Left lung (tissue), 4 donors: ENCODE measurements at regions not wholly inside any gene's neighbourhood (a gene's known extent, or its start where the extent isn't known, plus 50 kb on each side); places are given as distances from the start of the nearest gene placed in this dataset.
A peak's percentile ranks its signal among the peaks of the same experiment; 100 is the strongest.

Source experiments
- ATAC-seq: fragments of 200-7000 bp; cut with Tn5 transposase; one replicate; pipeline ENCODE4 v1.9.1; 2020; ENCODE audit warnings: moderate library complexity
- DNase-seq, 4 donors: peaks; one replicate each; pipeline ENCODE4 v3.0.0-alpha.2; 2013 to 2020
- H3K27ac ChIP-seq, 2 donors: fragments of 200-600 bp; sonication (generic) in 1 of 2; one replicate each; pipeline versions ENCODE4 v1.5.0 to v1.8.0; 2020 to 2021
- H3K27me3 ChIP-seq, 2 donors: fragments of 200-600 bp; sonication (generic) in 1 of 2; one replicate each; pipeline versions ENCODE4 v1.5.0 to v1.8.0; 2020 to 2021
- H3K36me3 ChIP-seq, 2 donors: fragments of 200-600 bp; sonication (generic) in 1 of 2; one replicate each; pipeline versions ENCODE4 v1.5.0 to v1.8.0; 2020 to 2021
- H3K4me1 ChIP-seq, 2 donors: fragments of 200-600 bp; one replicate each; pipeline ENCODE4 v1.8.0; 2021
- H3K4me3 ChIP-seq, 2 donors: fragments of 200-600 bp; sonication (generic) in 1 of 2; one replicate each; pipeline versions ENCODE4 v1.5.0 to v1.8.0; 2020 to 2021; ENCODE audit warnings: mild to moderate bottlenecking in 1 of 2
- H3K9me3 ChIP-seq, 2 donors: fragments of 200-600 bp; sonication (generic) in 1 of 2; one replicate each; pipeline versions ENCODE4 v1.5.0 to v1.8.0; 2020 to 2021
- intact Hi-C, 2 donors: fragments of 100-400 bp; cut with DNase I; formaldehyde crosslinking; loops; one replicate each; pipeline versions ENCODE4 v1.11.2 to v1.14.2; 2022
- TF ChIP-seq, protein P1 (sequence below), 2 donors: fragments of 200-600 bp; sonication (generic) in 1 of 2; IDR thresholded peaks; one replicate each; pipeline versions ENCODE4 v1.5.0 to v1.8.0; 2021; ENCODE audit warnings: antibody characterized with exemption in 2 of 2
- donor health status: DM: no; HTN: yes; CAD: no.
- donor health status: DM: no; HTN: no; CAD: no.

- H3K36me3 ChIP-seq = no peaks in the 10 kb centered on the region
- no peak overlapping the region for H3K27ac ChIP-seq
- no peaks in the 10 kb centered on the region for H3K4me1 ChIP-seq
- TF ChIP-seq, protein P1, sequence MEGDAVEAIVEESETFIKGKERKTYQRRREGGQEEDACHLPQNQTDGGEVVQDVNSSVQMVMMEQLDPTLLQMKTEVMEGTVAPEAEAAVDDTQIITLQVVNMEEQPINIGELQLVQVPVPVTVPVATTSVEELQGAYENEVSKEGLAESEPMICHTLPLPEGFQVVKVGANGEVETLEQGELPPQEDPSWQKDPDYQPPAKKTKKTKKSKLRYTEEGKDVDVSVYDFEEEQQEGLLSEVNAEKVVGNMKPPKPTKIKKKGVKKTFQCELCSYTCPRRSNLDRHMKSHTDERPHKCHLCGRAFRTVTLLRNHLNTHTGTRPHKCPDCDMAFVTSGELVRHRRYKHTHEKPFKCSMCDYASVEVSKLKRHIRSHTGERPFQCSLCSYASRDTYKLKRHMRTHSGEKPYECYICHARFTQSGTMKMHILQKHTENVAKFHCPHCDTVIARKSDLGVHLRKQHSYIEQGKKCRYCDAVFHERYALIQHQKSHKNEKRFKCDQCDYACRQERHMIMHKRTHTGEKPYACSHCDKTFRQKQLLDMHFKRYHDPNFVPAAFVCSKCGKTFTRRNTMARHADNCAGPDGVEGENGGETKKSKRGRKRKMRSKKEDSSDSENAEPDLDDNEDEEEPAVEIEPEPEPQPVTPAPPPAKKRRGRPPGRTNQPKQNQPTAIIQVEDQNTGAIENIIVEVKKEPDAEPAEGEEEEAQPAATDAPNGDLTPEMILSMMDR (IDR thresholded peaks at IDR 0.05) = no peak
- no peak for DNase-seq
- intact Hi-C loops = no loop called here
- no peak for ATAC-seq
- H3K27me3 ChIP-seq = no peaks in the 10 kb centered on the region
- H3K4me3 ChIP-seq = no peak overlapping the region
- no peaks in the 10 kb centered on the region for H3K9me3 ChIP-seq
Observed at GRCh38 chr2:18049325-18049724, 170.9 kb downstream of the KCNS3 start.

DNA sequence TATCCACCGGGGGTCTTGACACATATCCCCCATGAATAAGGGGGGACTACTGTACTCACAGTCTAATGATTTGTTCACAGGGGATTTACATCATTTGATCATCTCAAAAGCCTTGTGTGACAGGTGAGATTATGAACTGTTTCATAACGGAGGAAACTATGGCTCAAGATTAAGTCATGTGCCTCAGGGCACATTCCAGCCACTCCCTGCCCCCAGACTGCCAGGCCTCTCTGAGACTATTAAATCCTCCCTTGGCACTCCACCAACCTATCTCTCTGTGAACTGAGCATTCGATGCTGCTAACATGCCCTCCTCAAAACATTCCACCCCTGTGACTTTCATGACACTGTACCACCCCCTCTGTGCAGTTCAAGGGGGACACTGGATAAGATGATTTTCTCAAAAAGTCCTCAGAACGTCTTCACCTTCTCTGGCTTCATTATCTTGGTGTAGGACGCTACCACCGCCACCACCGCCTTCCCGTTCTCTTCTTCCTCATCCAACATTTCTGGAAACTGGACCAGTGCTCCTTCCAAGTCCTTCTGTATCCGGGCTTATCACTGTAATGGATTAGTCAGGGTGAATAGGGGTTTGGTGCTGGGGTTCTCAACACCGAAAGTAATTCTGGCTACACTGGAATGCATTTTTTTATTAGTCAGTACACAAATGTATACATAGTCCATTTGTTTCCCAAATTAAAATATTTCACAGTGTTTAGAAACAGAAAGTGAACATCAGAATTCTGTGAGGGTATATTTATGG is 169.6 kb downstream of the KCNS3 start:
- Histone ChIP-seq H3K4me3 (no peak overlapping the region), H3K36me3 (no peaks in the 10 kb centered on the region), H3K27ac (no peak overlapping the region), H3K4me1 (no peaks in the 10 kb centered on the region), H3K9me3 (no peaks in the 10 kb centered on the region), H3K27me3 (no peaks in the 10 kb centered on the region)
- ATAC-seq (peak; percentile 81), DNase-seq (no peak)
- TF ChIP-seq, protein P1 (IDR thresholded peaks at IDR 0.05) = no peak
- intact Hi-C loops = no loop called here

DNA sequence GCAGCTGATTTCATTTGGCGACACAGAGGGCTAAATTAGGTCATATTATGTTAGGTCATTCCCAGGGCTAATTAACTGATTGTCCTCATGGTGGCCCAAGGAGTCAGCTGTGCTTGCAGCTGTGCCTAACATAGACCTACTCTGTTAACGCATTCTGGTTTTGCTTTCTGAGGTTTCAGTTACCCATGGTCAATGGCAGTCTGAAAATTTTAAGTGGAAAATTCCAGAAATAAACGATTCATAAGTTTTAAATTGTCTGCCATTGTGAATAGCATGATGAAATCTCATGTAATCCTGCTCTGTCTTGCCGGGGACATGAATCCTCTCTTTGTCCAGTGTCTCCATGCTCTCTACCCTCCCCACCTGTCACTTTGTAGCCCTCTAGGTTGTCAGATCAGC is 168.7 kb downstream of the KCNS3 start:
- ATAC-seq (no peak), DNase-seq (no peak)
- Histone ChIP-seq H3K4me1 (no peaks in the 10 kb centered on the region), H3K36me3 (no peaks in the 10 kb centered on the region), H3K27me3 (no peaks in the 10 kb centered on the region), H3K4me3 (no peak overlapping the region), H3K9me3 (no peaks in the 10 kb centered on the region), H3K27ac (no peak overlapping the region)
- intact Hi-C loops = no loop called here
- TF ChIP-seq, protein P1 (IDR thresholded peaks at IDR 0.05) = no peak

DNA sequence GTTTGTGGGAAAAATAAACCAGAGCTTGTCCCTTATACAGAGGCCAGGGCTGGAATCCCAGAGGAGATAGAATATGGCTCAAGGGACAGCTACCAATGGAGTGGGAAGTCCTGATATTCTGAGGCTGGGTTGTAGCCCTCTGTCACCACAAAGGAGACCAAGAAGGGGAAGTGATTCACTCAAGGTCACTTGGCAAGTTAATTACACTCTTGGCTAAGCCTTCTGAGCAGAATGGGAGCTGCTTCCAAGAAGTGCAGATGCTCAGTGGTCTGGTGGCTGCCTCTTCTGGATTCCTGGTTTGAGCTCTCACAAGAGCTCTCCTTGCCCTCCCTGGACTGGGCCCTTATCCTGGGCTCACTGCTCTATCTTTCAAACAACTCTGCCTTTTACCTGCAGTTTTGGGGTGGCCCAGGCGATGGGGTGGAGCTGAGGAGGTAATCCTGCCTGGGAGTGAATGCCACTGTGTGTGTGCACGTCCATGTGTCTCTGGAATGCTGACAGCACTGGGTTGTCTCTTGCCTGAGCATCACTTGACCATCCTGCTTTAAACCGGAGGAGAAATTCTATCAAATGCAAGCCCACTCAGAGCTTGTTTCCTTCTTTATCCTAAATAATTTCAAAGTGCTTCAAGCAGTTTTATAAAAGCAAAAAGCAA is 168.2 kb downstream of the KCNS3 start:
- ATAC-seq (no peak), DNase-seq (no peak)
- no peaks in the 10 kb centered on the region for H3K9me3 ChIP-seq
- intact Hi-C loops = no loop called here
- no peak overlapping the region for H3K4me3 ChIP-seq
- no peaks in the 10 kb centered on the region for H3K27me3 ChIP-seq
- TF ChIP-seq, protein P1 (IDR thresholded peaks at IDR 0.05) = no peak
- no peaks in the 10 kb centered on the region for H3K36me3 ChIP-seq
- H3K4me1 ChIP-seq = no peaks in the 10 kb centered on the region
- H3K27ac ChIP-seq = no peak overlapping the region

GRCh38 chr2:18046017-18046416 is 167.6 kb downstream of the KCNS3 start:
- ATAC-seq = no peak
- Histone ChIP-seq H3K27ac (no peak overlapping the region), H3K9me3 (no peaks in the 10 kb centered on the region), H3K4me1 (no peaks in the 10 kb centered on the region), H3K4me3 (no peak overlapping the region), H3K27me3 (no peaks in the 10 kb centered on the region), H3K36me3 (no peaks in the 10 kb centered on the region)
- no peak for DNase-seq
- TF ChIP-seq, protein P1 (IDR thresholded peaks at IDR 0.05) = no peak
- intact Hi-C loops = no loop called here
